GM23338 (cell line): ENCODE measurements at regions not wholly inside any gene's neighbourhood (a gene's known extent, or its start where the extent isn't known, plus 50 kb on each side); places are given as distances from the start of the nearest gene placed in this dataset.

Experiments
- CREB1 ChIP-seq: fragments of 250-450 bp; sonication (Bioruptor Pico); IDR thresholded peaks from 2 replicates; pipeline ENCODE4 v1.5.0; 2020; ENCODE audit warnings: low read depth, mild to moderate bottlenecking, moderate library complexity
- ETS1 ChIP-seq: IDR thresholded peaks from 2 replicates; pipeline ENCODE4 v1.6.1; 2016; ENCODE audit warnings: antibody characterized with exemption
- EZH2 ChIP-seq: fragments of 200-600 bp; sonication (generic); IDR thresholded peaks from one replicate; pipeline ENCODE4 v1.8.0; 2017; ENCODE audit warnings: antibody characterized with exemption, mild to moderate bottlenecking, low read depth; ENCODE audit not compliant: unreplicated experiment
- EZH2phosphoT487 ChIP-seq: fragments of 200-600 bp; sonication (generic); IDR thresholded peaks from one replicate; pipeline ENCODE4 v1.8.1; 2018; ENCODE audit warnings: antibody characterized with exemption; ENCODE audit not compliant: unreplicated experiment
- JUNB ChIP-seq: IDR thresholded peaks from one replicate; pipeline ENCODE4 v1.6.1; 2016; ENCODE audit warnings: antibody characterized with exemption; ENCODE audit not compliant: unreplicated experiment
- POLR2AphosphoS5 ChIP-seq: IDR thresholded peaks from 2 replicates; pipeline ENCODE4 v1.6.1; 2016; ENCODE audit warnings: antibody characterized with exemption, low read depth
- ZNF331 ChIP-seq: fragments of 250-450 bp; sonication (Bioruptor Pico); IDR thresholded peaks from 2 replicates; pipeline ENCODE4 v1.5.0; 2020; ENCODE audit warnings: low read depth, mild to moderate bottlenecking, moderate library complexity
- ZNF462 ChIP-seq: fragments of 250-450 bp; sonication (Bioruptor Pico); IDR thresholded peaks from 2 replicates; pipeline ENCODE4 v1.5.0; 2020; ENCODE audit warnings: mild to moderate bottlenecking, moderate library complexity

- TF ChIP-seq ZNF462 (CRISPR knock-in tag) (no peak), EZH2phosphoT487 (no peak), ZNF331 (CRISPR knock-in tag) (no peak), CREB1 (CRISPR knock-in tag) (no peak), ETS1 (no peak), EZH2 (no peak), JUNB (no peak), POLR2AphosphoS5 (no peak)
Measured at GRCh38 chr11:103608566-103608965, 427.9 kb upstream of the DDI1 start (continued).
